ENCODE measurements at regions not wholly inside any gene's neighbourhood (a gene's known extent, or its start where the extent isn't known, plus 50 kb on each side); places are given as distances from the start of the nearest gene placed in this dataset.

DNA sequence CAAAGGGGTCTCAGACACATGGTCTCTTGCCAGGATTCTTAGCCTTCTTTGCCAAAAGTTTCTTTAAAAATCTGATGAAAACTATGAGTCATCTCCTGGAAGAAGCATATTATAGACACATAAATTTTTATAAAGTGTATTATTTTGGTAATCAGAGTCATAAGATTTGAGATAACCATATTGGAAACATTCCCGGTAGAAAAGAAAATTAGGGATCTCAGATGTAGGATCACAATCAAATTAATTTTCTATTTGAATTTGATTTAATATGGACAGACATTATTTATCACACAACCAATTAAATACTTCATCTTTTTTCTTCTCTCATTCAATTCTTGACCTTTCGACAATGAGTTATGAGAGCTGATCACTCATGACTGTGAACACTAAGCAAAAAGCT is 347.7 kb upstream of the CDH8 start:
- H3K9me1 ChIP-seq (ENCODE audit: control insufficient read depth, extremely low read depth, insufficient read depth, low read length) = no peaks in the 10 kb centered on the region
- no peak overlapping the region for H3K4me3 ChIP-seq (ENCODE audit: control insufficient read depth in 2 of 3, extremely low read depth in 1 of 3, insufficient read depth in 2 of 3, low read depth in 1 of 3, low read length in 3 of 3)
- TF ChIP-seq, protein P1, sequence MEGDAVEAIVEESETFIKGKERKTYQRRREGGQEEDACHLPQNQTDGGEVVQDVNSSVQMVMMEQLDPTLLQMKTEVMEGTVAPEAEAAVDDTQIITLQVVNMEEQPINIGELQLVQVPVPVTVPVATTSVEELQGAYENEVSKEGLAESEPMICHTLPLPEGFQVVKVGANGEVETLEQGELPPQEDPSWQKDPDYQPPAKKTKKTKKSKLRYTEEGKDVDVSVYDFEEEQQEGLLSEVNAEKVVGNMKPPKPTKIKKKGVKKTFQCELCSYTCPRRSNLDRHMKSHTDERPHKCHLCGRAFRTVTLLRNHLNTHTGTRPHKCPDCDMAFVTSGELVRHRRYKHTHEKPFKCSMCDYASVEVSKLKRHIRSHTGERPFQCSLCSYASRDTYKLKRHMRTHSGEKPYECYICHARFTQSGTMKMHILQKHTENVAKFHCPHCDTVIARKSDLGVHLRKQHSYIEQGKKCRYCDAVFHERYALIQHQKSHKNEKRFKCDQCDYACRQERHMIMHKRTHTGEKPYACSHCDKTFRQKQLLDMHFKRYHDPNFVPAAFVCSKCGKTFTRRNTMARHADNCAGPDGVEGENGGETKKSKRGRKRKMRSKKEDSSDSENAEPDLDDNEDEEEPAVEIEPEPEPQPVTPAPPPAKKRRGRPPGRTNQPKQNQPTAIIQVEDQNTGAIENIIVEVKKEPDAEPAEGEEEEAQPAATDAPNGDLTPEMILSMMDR (optimal IDR thresholded peaks at IDR 0.05 in 1 of 3, IDR thresholded peaks at IDR 0.05 in 1 of 3, conservative IDR thresholded peaks at IDR 0.05 in 1 of 3; ENCODE audit: extremely low read depth in 1 of 3, insufficient read depth in 2 of 3, low read length in 3 of 3) = no peak
- no peak for TF ChIP-seq EZH2 (IDR thresholded peaks at IDR 0.05; ENCODE audit: low read length)
- no peak overlapping the region for H3K4me2 ChIP-seq (ENCODE audit: control insufficient read depth, extremely low read depth, insufficient read depth, low read depth, low read length)
- H3K79me2 ChIP-seq (ENCODE audit: control insufficient read depth, insufficient read depth, low read length) = no peaks in the 10 kb centered on the region
- no peaks in the 10 kb centered on the region for H3K36me3 ChIP-seq (ENCODE audit: control insufficient read depth in 2 of 2, extremely low read depth in 1 of 2, insufficient read depth in 2 of 2, low read length in 2 of 2)
- no peaks in the 10 kb centered on the region for H4K20me1 ChIP-seq (ENCODE audit: control insufficient read depth, extremely low read depth, insufficient read depth, low read length)
- dilution Hi-C loops (cut with MboI; ENCODE audit: extremely low pct_ligation_motif_present, low sequenced_read_pairs) = no loop called here
- H3K4me1 ChIP-seq (ENCODE audit: control insufficient read depth, extremely low read depth, insufficient read depth, low read length) = no peaks in the 10 kb centered on the region
- DNase-seq (ENCODE audit: low read depth, low spot score) (no peak), FAIRE-seq (no peak)
- H3K9ac ChIP-seq (ENCODE audit: control insufficient read depth, extremely low read depth, insufficient read depth, low read length) = no peak overlapping the region
- no peak overlapping the region for H2AFZ ChIP-seq (ENCODE audit: control insufficient read depth, low read length)
- no peak overlapping the region for H3K27ac ChIP-seq (ENCODE audit: control insufficient read depth, insufficient read depth, low read length)
- H3K27me3 ChIP-seq (ENCODE audit: control insufficient read depth, extremely low read depth, insufficient read depth, low read length) = no peaks in the 10 kb centered on the region
- no peaks in the 10 kb centered on the region for H3K9me3 ChIP-seq (ENCODE audit: control insufficient read depth, low read depth, low read length)

DNA sequence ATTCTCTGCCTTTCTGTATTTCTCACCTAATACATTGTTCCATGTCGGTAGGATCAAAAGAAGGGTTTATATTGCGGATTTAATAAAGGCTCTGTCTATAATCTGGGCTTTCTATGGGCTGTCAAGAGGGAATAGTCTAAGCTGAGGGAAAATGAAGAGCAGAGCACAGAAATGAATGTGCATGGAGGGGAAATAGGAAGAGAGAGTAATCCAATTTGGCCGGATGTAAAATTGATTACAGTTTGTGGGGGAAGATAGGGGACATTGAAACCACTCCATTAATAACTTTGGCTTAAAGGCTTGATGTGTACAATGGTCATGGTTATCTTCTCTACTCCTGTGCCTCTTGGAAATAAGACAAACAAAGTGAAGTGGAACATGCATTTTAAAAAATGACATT is 334.2 kb upstream of the CDH8 start:
- Histone ChIP-seq H3K27ac (ENCODE audit: control insufficient read depth, insufficient read depth, low read length) (no peak overlapping the region), H3K36me3 (ENCODE audit: control insufficient read depth in 2 of 2, extremely low read depth in 1 of 2, insufficient read depth in 2 of 2, low read length in 2 of 2) (no peaks in the 10 kb centered on the region), H3K9me1 (ENCODE audit: control insufficient read depth, extremely low read depth, insufficient read depth, low read length) (no peaks in the 10 kb centered on the region), H3K9ac (ENCODE audit: control insufficient read depth, extremely low read depth, insufficient read depth, low read length) (no peak overlapping the region), H3K9me3 (ENCODE audit: control insufficient read depth, low read depth, low read length) (no peaks in the 10 kb centered on the region), H2AFZ (ENCODE audit: control insufficient read depth, low read length) (no peak overlapping the region), H3K27me3 (ENCODE audit: control insufficient read depth, extremely low read depth, insufficient read depth, low read length) (no peaks in the 10 kb centered on the region), H4K20me1 (ENCODE audit: control insufficient read depth, extremely low read depth, insufficient read depth, low read length) (no peaks in the 10 kb centered on the region), H3K79me2 (ENCODE audit: control insufficient read depth, insufficient read depth, low read length) (no peaks in the 10 kb centered on the region), H3K4me3 (ENCODE audit: control insufficient read depth in 2 of 3, extremely low read depth in 1 of 3, insufficient read depth in 2 of 3, low read depth in 1 of 3, low read length in 3 of 3) (no peak overlapping the region), H3K4me2 (ENCODE audit: control insufficient read depth, extremely low read depth, insufficient read depth, low read depth, low read length) (no peak overlapping the region), H3K4me1 (ENCODE audit: control insufficient read depth, extremely low read depth, insufficient read depth, low read length) (no peaks in the 10 kb centered on the region)
- no peak for TF ChIP-seq EZH2 (IDR thresholded peaks at IDR 0.05; ENCODE audit: low read length)
- TF ChIP-seq, protein P1 (optimal IDR thresholded peaks at IDR 0.05 in 1 of 3, IDR thresholded peaks at IDR 0.05 in 1 of 3, conservative IDR thresholded peaks at IDR 0.05 in 1 of 3; ENCODE audit: extremely low read depth in 1 of 3, insufficient read depth in 2 of 3, low read length in 3 of 3) = no peak
- FAIRE-seq (no peak), DNase-seq (ENCODE audit: low read depth, low spot score) (no peak)
- dilution Hi-C loops (cut with MboI; ENCODE audit: extremely low pct_ligation_motif_present, low sequenced_read_pairs) = no loop called here

Data from keratinocyte (primary cell).